Neural cell (in vitro differentiated cells): ENCODE measurements at regions not wholly inside any gene's neighbourhood (a gene's known extent, or its start where the extent isn't known, plus 50 kb on each side); places are given as distances from the start of the nearest gene placed in this dataset.

Experiments used
- H2AFZ ChIP-seq: fragments of 200-600, 300-800 bp; sonication (generic), shearing (Covaris generic); 2 replicates; pipeline ENCODE4 v1.6.0; 2014; ENCODE audit warnings: low read depth, mild to moderate bottlenecking, antibody characterized with exemption, low read length, moderate library complexity
- H3F3A ChIP-seq: fragments of 200-600 bp; shearing (Covaris generic); 2 replicates; pipeline ENCODE4 v1.6.1; 2016; ENCODE audit warnings: mild to moderate bottlenecking, moderate library complexity, mixed read lengths, antibody characterized with exemption, low read length; ENCODE audit not compliant: insufficient read depth, poor library complexity, severe bottlenecking
- H3K27ac ChIP-seq: fragments of 200-600, 300-800 bp; sonication (generic), shearing (Covaris generic); 2 replicates; pipeline ENCODE4 v1.5.1; 2014; ENCODE audit warnings: mild to moderate bottlenecking, low read length, moderate library complexity
- H3K27me3 ChIP-seq: fragments of 300-800, 200-600 bp; sonication (generic), shearing (Covaris generic); 2 replicates; pipeline ENCODE4 v1.6.0; 2014; ENCODE audit warnings: mild to moderate bottlenecking, low read depth, low read length, moderate library complexity; ENCODE audit not compliant: insufficient read depth
- H3K36me3 ChIP-seq: fragments of 300-800, 200-600 bp; sonication (generic), shearing (Covaris generic); 2 replicates; pipeline ENCODE4 v1.5.1; 2014; ENCODE audit warnings: mild to moderate bottlenecking, antibody characterized with exemption, low read length, moderate library complexity; ENCODE audit not compliant: insufficient read depth
- H3K4me2 ChIP-seq: fragments of 300-800, 200-600 bp; sonication (generic), shearing (Covaris generic); 2 replicates; pipeline ENCODE4 v1.6.0; 2014; ENCODE audit warnings: mild to moderate bottlenecking, low read length
- H3K4me3 ChIP-seq: fragments of 300-800, 200-600 bp; sonication (generic), shearing (Covaris generic); 2 replicates; pipeline ENCODE4 v1.5.1; 2014; ENCODE audit warnings: mild to moderate bottlenecking, low read length, moderate library complexity
- H3K79me2 ChIP-seq: fragments of 200-600 bp; shearing (Covaris generic); replicated peaks from 2 replicates; pipeline ENCODE4 v1.6.0; 2014; ENCODE audit warnings: mild to moderate bottlenecking, low read length, moderate library complexity; ENCODE audit not compliant: insufficient read depth
- H3K9ac ChIP-seq: fragments of 300-800, 200-600 bp; sonication (generic), shearing (Covaris generic); 2 replicates; pipeline ENCODE4 v1.6.1; 2016; ENCODE audit warnings: mild to moderate bottlenecking, low read length, mixed read lengths
- H3K9me2 ChIP-seq: fragments of 200-600 bp; shearing (Covaris generic); 2 replicates; pipeline ENCODE4 v1.6.1; 2016; ENCODE audit warnings: mild to moderate bottlenecking, low read length, mixed read lengths; ENCODE audit not compliant: insufficient read depth
- H3K9me3 ChIP-seq: fragments of 200-600, 300-800 bp; sonication (generic), shearing (Covaris generic); 2 replicates; pipeline ENCODE4 v1.6.1; 2016; ENCODE audit warnings: mild to moderate bottlenecking, mixed run types, low read length, moderate library complexity, mixed read lengths
- H4K20me1 ChIP-seq: fragments of 200-600 bp; shearing (Covaris generic); 2 replicates; pipeline ENCODE4 v1.6.1; 2016; ENCODE audit warnings: mild to moderate bottlenecking, mixed run types; ENCODE audit not compliant: insufficient read depth
- EP300 ChIP-seq: fragments of 450-650 bp; conservative IDR thresholded peaks from 2 replicates; pipeline ENCODE4 v1.6.1; 2014; ENCODE audit warnings: antibody characterized with exemption, mild to moderate bottlenecking, moderate library complexity; ENCODE audit not compliant: poor library complexity, severe bottlenecking
- EZH2 ChIP-seq: fragments of 200-600, 300-800 bp; shearing (Covaris generic), sonication (generic); IDR thresholded peaks from 2 replicates; pipeline ENCODE4 v1.6.1; 2014; ENCODE audit warnings: antibody characterized with exemption, low read length, borderline replicate concordance, mild to moderate bottlenecking; ENCODE audit not compliant: insufficient read depth, poor library complexity, severe bottlenecking
- MXI1 ChIP-seq: fragments of 450-650 bp; conservative IDR thresholded peaks from 2 replicates; pipeline ENCODE4 v1.6.1; 2014; ENCODE audit warnings: antibody characterized with exemption, mild to moderate bottlenecking; ENCODE audit not compliant: poor library complexity, severe bottlenecking
- POLR2AphosphoS5 ChIP-seq: IDR thresholded peaks from 2 replicates; pipeline ENCODE4 v1.6.1; 2012
- RAD21 ChIP-seq: fragments of 450-650 bp; conservative IDR thresholded peaks from 2 replicates; pipeline ENCODE4 v1.6.1; 2014; ENCODE audit warnings: antibody characterized with exemption, mild to moderate bottlenecking, moderate library complexity
- REST ChIP-seq: IDR thresholded peaks from 2 replicates; pipeline ENCODE4 v1.6.1; 2012; ENCODE audit warnings: borderline replicate concordance
- SMC3 ChIP-seq: fragments of 450-650 bp; conservative IDR thresholded peaks from 2 replicates; pipeline ENCODE4 v1.6.1; 2014; ENCODE audit warnings: antibody characterized with exemption, mild to moderate bottlenecking, moderate library complexity; ENCODE audit not compliant: poor library complexity
- TAF1 ChIP-seq: IDR thresholded peaks from 2 replicates; pipeline ENCODE4 v1.6.1; 2012; ENCODE audit warnings: low read depth
- TF ChIP-seq, protein P1 (sequence below): fragments of 450-650 bp; IDR thresholded peaks from 2 replicates; pipeline ENCODE4 v1.5.1; 2014; ENCODE audit warnings: antibody characterized with exemption, mild to moderate bottlenecking, moderate library complexity; ENCODE audit not compliant: poor library complexity, severe bottlenecking

DNA sequence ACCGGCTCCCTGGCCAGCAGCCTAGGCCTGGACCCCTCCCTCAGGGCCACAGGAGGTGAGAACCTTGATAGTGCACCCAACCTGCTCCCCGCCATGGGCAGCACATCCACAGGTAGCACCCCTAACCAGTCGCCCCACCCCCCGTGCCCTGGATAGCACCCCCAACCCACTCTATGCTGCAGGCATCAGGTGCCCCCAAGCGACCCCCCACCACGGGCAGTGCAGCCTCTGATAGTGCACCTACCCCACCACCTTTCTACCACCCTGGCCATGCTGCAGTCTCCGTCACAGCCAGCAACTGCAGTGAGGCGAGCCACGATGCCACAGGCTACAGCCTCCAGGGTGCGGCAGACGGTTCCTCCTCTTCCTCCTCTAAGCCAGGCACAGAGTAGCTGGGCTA is 55.6 kb downstream of the SOWAHC start:
- Histone ChIP-seq H3K4me2 (no peak overlapping the region), H3K27me3 (no peaks in the 10 kb centered on the region), H4K20me1 (no peaks in the 10 kb centered on the region), H3K9me3 (no peaks in the 10 kb centered on the region), H3K9me2 (no peaks in the 10 kb centered on the region), H3K27ac (no peak overlapping the region), H3K9ac (no peak overlapping the region), H2AFZ (no peak overlapping the region), H3K79me2 (no peaks in the 10 kb centered on the region), H3K36me3 (no peaks in the 10 kb centered on the region), H3F3A (no peaks in the 10 kb centered on the region), H3K4me3 (no peak overlapping the region)
- no peak for TF ChIP-seq MXI1
- TF ChIP-seq EZH2: no peak
- no peak for TF ChIP-seq TAF1
- TF ChIP-seq REST: no peak
- TF ChIP-seq POLR2AphosphoS5: no peak
- TF ChIP-seq, protein P1, sequence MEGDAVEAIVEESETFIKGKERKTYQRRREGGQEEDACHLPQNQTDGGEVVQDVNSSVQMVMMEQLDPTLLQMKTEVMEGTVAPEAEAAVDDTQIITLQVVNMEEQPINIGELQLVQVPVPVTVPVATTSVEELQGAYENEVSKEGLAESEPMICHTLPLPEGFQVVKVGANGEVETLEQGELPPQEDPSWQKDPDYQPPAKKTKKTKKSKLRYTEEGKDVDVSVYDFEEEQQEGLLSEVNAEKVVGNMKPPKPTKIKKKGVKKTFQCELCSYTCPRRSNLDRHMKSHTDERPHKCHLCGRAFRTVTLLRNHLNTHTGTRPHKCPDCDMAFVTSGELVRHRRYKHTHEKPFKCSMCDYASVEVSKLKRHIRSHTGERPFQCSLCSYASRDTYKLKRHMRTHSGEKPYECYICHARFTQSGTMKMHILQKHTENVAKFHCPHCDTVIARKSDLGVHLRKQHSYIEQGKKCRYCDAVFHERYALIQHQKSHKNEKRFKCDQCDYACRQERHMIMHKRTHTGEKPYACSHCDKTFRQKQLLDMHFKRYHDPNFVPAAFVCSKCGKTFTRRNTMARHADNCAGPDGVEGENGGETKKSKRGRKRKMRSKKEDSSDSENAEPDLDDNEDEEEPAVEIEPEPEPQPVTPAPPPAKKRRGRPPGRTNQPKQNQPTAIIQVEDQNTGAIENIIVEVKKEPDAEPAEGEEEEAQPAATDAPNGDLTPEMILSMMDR: no peak
- no peak for TF ChIP-seq RAD21

GRCh38 chr2:109670556-109671411 is 56.6 kb downstream of the SOWAHC start:
- H3F3A ChIP-seq: no peaks in the 10 kb centered on the region
- H2AFZ ChIP-seq: no peak overlapping the region
- H3K9me2 ChIP-seq: no peaks in the 10 kb centered on the region
- H3K4me3 ChIP-seq: no peak overlapping the region
- no peaks in the 10 kb centered on the region for H3K27me3 ChIP-seq
- H3K79me2 ChIP-seq: no peaks in the 10 kb centered on the region
- H3K27ac ChIP-seq: no peak overlapping the region
- no peaks in the 10 kb centered on the region for H4K20me1 ChIP-seq
- H3K9me3 ChIP-seq: no peaks in the 10 kb centered on the region
- H3K9ac ChIP-seq: no peak overlapping the region
- no peaks in the 10 kb centered on the region for H3K36me3 ChIP-seq
- no peak for TF ChIP-seq RAD21
- no peak for TF ChIP-seq MXI1
- TF ChIP-seq, protein P1: no peak
- TF ChIP-seq REST: no peak
- no peak for TF ChIP-seq SMC3
- no peak for TF ChIP-seq EP300
- TF ChIP-seq EZH2: no peak
- no peak for TF ChIP-seq TAF1
- no peak for TF ChIP-seq POLR2AphosphoS5
- no peak overlapping the region for H3K4me2 ChIP-seq
